ENCODE measurements at regions not wholly inside any gene's neighbourhood (a gene's known extent, or its start where the extent isn't known, plus 50 kb on each side); places are given as distances from the start of the nearest gene placed in this dataset.

DNA sequence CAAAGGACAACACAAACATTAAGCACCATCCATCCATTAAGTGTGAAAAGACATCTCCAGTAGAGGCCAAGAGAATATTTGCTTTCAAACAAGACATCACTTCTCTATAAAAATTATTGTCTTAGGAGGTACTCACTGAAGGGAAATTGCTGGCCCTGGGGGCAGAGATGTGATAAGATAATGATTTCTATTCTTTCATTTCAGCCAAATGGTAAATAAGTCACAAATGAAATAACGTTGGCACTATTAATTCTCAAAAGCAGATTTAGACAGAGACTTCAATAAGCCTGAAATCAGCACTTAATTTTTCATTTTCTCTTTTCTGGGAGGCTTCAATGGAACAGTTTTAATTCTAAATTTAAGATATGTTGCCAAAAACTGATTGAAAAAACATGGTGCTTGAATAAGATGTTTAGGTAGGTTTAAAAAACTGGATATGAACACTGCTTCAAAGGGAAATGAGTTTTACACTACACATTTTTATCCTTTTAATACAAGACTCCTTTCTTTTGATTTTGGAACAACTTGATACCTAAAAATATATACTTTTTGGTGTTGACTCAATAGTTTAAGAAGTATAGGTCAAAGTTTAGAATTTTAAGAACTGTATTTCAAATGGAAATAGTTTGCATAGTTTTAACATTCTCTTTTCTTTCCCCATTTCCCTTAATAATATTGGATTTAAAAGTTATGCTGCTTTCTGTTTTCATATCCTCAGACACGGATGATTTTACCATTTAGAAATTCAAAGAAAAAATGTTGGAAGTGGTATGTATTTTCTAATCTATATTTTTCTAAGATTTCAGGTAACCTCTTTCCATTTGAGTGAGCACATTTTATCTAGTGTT, 204.0 kb downstream of the AHR start:
- TF ChIP-seq CTCF (IDR thresholded peaks at IDR 0.05; ENCODE audit: low read depth, low read length) (no peak), EZH2phosphoT487 (IDR thresholded peaks at IDR 0.05; ENCODE audit: low read depth) (no peak)
